ENCODE measurements at regions not wholly inside any gene's neighbourhood (a gene's known extent, or its start where the extent isn't known, plus 50 kb on each side); places are given as distances from the start of the nearest gene placed in this dataset.

GRCh38 chr5:97412959-97413358 is 229.9 kb upstream of the RIOK2 start:
- Histone ChIP-seq H3K9me3 (no peaks in the 10 kb centered on the region), H3K4me1 (no peaks in the 10 kb centered on the region), H3K4me3 (no peak overlapping the region), H3K27me3 (no peaks in the 10 kb centered on the region), H3K27ac (no peak overlapping the region), H3K36me3 (no peaks in the 10 kb centered on the region)
- DNase-seq: no peak
- intact Hi-C loops (cut with DNase I; ENCODE audit: low total_unique reads): no loop called here
- TF ChIP-seq CTCF (IDR thresholded peaks at IDR 0.05) (no peak), POLR2A (IDR thresholded peaks at IDR 0.05) (no peak)

GRCh38 chr5:97417986-97418385 is 234.9 kb upstream of the RIOK2 start:
- no peak for DNase-seq
- H3K27ac ChIP-seq: no peak overlapping the region
- intact Hi-C loops (cut with DNase I; ENCODE audit: low total_unique reads): no loop called here
- no peak overlapping the region for H3K4me3 ChIP-seq
- no peaks in the 10 kb centered on the region for H3K36me3 ChIP-seq
- no peaks in the 10 kb centered on the region for H3K9me3 ChIP-seq
- TF ChIP-seq POLR2A (IDR thresholded peaks at IDR 0.05) (no peak), CTCF (IDR thresholded peaks at IDR 0.05) (no peak)
- no peaks in the 10 kb centered on the region for H3K27me3 ChIP-seq
- no peaks in the 10 kb centered on the region for H3K4me1 ChIP-seq

GRCh38 chr5:97418462-97418861 is 235.4 kb upstream of the RIOK2 start:
- H3K9me3 ChIP-seq: no peaks in the 10 kb centered on the region
- intact Hi-C loops (cut with DNase I; ENCODE audit: low total_unique reads): no loop called here
- no peak overlapping the region for H3K4me3 ChIP-seq
- no peak overlapping the region for H3K27ac ChIP-seq
- no peaks in the 10 kb centered on the region for H3K27me3 ChIP-seq
- no peak for DNase-seq
- TF ChIP-seq CTCF (IDR thresholded peaks at IDR 0.05): no peak
- no peak for TF ChIP-seq POLR2A (IDR thresholded peaks at IDR 0.05)
- H3K36me3 ChIP-seq: no peaks in the 10 kb centered on the region
- no peaks in the 10 kb centered on the region for H3K4me1 ChIP-seq

GRCh38 chr5:97420646-97421045 is 237.6 kb upstream of the RIOK2 start:
- no peaks in the 10 kb centered on the region for H3K4me1 ChIP-seq
- H3K9me3 ChIP-seq: no peaks in the 10 kb centered on the region
- no peak overlapping the region for H3K4me3 ChIP-seq
- no peak for DNase-seq
- H3K27ac ChIP-seq: no peak overlapping the region
- intact Hi-C loops (cut with DNase I; ENCODE audit: low total_unique reads): no loop called here
- H3K36me3 ChIP-seq: no peaks in the 10 kb centered on the region
- H3K27me3 ChIP-seq: no peaks in the 10 kb centered on the region
- TF ChIP-seq CTCF (IDR thresholded peaks at IDR 0.05): no peak
- no peak for TF ChIP-seq POLR2A (IDR thresholded peaks at IDR 0.05)

GRCh38 chr5:97422678-97423077 is 239.6 kb upstream of the RIOK2 start:
- no peaks in the 10 kb centered on the region for H3K9me3 ChIP-seq
- no peak overlapping the region for H3K27ac ChIP-seq
- no peaks in the 10 kb centered on the region for H3K27me3 ChIP-seq
- intact Hi-C loops (cut with DNase I; ENCODE audit: low total_unique reads): no loop called here
- TF ChIP-seq CTCF (IDR thresholded peaks at IDR 0.05): no peak
- no peak for TF ChIP-seq POLR2A (IDR thresholded peaks at IDR 0.05)
- H3K4me1 ChIP-seq: no peaks in the 10 kb centered on the region
- H3K4me3 ChIP-seq: no peak overlapping the region
- DNase-seq: no peak
- H3K36me3 ChIP-seq: no peaks in the 10 kb centered on the region

Data from uterus (tissue), 3 donors.